ENCODE measurements at regions not wholly inside any gene's neighbourhood (a gene's known extent, or its start where the extent isn't known, plus 50 kb on each side); places are given as distances from the start of the nearest gene placed in this dataset.

GRCh38 chr4:123037804-123038203 is 115.4 kb upstream of the NUDT6 start:
- Histone ChIP-seq H3K27ac (ENCODE audit: insufficient read depth in 1 of 2, low read depth in 1 of 2, low read length in 2 of 2, poor library complexity in 1 of 2, severe bottlenecking in 2 of 2) (no peak overlapping the region), H3K4me1 (ENCODE audit: control extremely low read depth in 1 of 4, control insufficient read depth in 4 of 4, insufficient read depth in 4 of 4, low read length in 3 of 4) (peaks cover 0 to 4% (median 0%) of the 10 kb centered on the region in 4 experiments), H3K36me3 (ENCODE audit: control insufficient read depth in 4 of 4, insufficient read depth in 4 of 4, low read length in 3 of 4) (peaks cover 0 to 13% (median 4%) of the 10 kb centered on the region in 4 experiments), H3K27me3 (replicated peaks in 2 of 5; ENCODE audit: control insufficient read depth in 4 of 5, insufficient read depth in 5 of 5, low read length in 4 of 5) (no peaks in the 10 kb centered on the region), H3K9me3 (ENCODE audit: control extremely low read depth in 1 of 5, control insufficient read depth in 4 of 5, insufficient read depth in 2 of 5, low read depth in 1 of 5, low read length in 4 of 5) (peaks cover 0 to 13% (median 3%) of the 10 kb centered on the region in 5 experiments), H3K4me3 (ENCODE audit: control insufficient read depth in 1 of 7, extremely low read depth in 1 of 7, insufficient read depth in 4 of 7, low read depth in 2 of 7, low read length in 6 of 7) (no peak overlapping the region)
- ChIA-PET POLR2A (no interaction called here), CTCF (no interaction called here)
- DNase-seq: no peak
- WGBS (ENCODE audit: insufficient coverage): no CpG with 5 or more reads among the region's 1 CpG

DNA sequence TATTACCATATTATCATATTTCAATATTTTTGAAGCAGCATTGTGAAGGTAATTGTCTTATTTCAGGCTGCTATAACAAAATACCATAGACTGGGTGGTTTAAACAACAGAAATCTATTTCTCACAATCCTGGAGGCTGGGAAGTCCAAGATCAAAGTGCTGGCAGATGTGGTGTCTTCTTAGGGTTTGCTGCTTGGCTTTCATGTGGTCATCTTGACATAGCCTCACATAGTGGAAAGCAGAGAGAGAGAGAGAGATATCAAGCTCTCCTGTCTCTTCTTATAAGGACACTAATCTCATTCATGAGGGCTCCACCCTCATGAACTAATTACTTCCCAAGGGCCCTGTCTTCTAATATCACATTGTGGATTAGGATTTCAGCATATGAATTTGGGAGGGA is 119.7 kb upstream of the NUDT6 start:
- CTCF ChIA-PET: no interaction called here
- H3K4me1 ChIP-seq (ENCODE audit: control extremely low read depth in 1 of 4, control insufficient read depth in 4 of 4, insufficient read depth in 4 of 4, low read length in 3 of 4): peaks cover 0 to 4% (median 0%) of the 10 kb centered on the region in 4 experiments
- no peaks in the 10 kb centered on the region for H3K27me3 ChIP-seq (replicated peaks in 2 of 5; ENCODE audit: control insufficient read depth in 4 of 5, insufficient read depth in 5 of 5, low read length in 4 of 5)
- no peak overlapping the region for H3K4me3 ChIP-seq (ENCODE audit: control insufficient read depth in 1 of 7, extremely low read depth in 1 of 7, insufficient read depth in 4 of 7, low read depth in 2 of 7, low read length in 6 of 7)
- POLR2A ChIA-PET: no interaction called here
- no peak for DNase-seq
- peaks cover 3 to 34% (median 11%) of the 10 kb centered on the region in 5 experiments for H3K9me3 ChIP-seq (ENCODE audit: control extremely low read depth in 1 of 5, control insufficient read depth in 4 of 5, insufficient read depth in 2 of 5, low read depth in 1 of 5, low read length in 4 of 5)
- H3K27ac ChIP-seq (ENCODE audit: insufficient read depth in 1 of 2, low read depth in 1 of 2, low read length in 2 of 2, poor library complexity in 1 of 2, severe bottlenecking in 2 of 2): no peak overlapping the region
- peaks cover 0 to 23% (median 8%) of the 10 kb centered on the region in 4 experiments for H3K36me3 ChIP-seq (ENCODE audit: control insufficient read depth in 4 of 4, insufficient read depth in 4 of 4, low read length in 3 of 4)

DNA sequence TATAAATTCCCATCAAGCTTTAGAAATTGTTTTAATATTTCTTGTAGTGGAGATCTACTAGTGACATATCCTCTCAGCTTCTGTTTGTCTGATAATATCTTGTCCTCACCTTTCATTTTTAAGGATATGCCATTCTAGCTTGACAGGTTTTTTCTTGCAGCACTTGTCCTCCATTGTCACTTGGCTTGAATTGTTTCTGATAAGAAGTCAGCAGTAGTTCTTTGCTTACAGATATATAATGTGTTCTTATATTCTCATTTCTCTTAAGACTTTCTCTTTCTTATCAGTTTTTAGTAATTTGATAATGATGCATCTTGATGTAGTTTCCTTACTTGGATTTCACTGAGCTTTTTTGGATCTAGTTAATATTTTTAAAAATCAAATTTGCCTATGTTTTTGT is 120.6 kb upstream of the NUDT6 start:
- peak in 2 of 3 donors; percentile 25 to 35 for DNase-seq
- Histone ChIP-seq H3K36me3 (ENCODE audit: control insufficient read depth in 4 of 4, insufficient read depth in 4 of 4, low read length in 3 of 4) (peaks cover 0 to 27% (median 9%) of the 10 kb centered on the region in 4 experiments), H3K9me3 (ENCODE audit: control extremely low read depth in 1 of 5, control insufficient read depth in 4 of 5, insufficient read depth in 2 of 5, low read depth in 1 of 5, low read length in 4 of 5) (peaks cover 3 to 42% (median 11%) of the 10 kb centered on the region in 5 experiments), H3K4me1 (ENCODE audit: control extremely low read depth in 1 of 4, control insufficient read depth in 4 of 4, insufficient read depth in 4 of 4, low read length in 3 of 4) (peaks cover 0 to under 1% (median 0%) of the 10 kb centered on the region in 4 experiments), H3K4me3 (ENCODE audit: control insufficient read depth in 1 of 7, extremely low read depth in 1 of 7, insufficient read depth in 4 of 7, low read depth in 2 of 7, low read length in 6 of 7) (no peak overlapping the region), H3K27me3 (replicated peaks in 2 of 5; ENCODE audit: control insufficient read depth in 4 of 5, insufficient read depth in 5 of 5, low read length in 4 of 5) (no peaks in the 10 kb centered on the region), H3K27ac (ENCODE audit: insufficient read depth in 1 of 2, low read depth in 1 of 2, low read length in 2 of 2, poor library complexity in 1 of 2, severe bottlenecking in 2 of 2) (no peak overlapping the region)
- CTCF ChIA-PET: no interaction called here
- POLR2A ChIA-PET: no interaction called here

- DNase-seq: no peak
- 100% methylated on average over 1 of the region's 2 CpGs for WGBS (ENCODE audit: insufficient coverage)
- ChIA-PET POLR2A (no interaction called here), CTCF (no interaction called here)
- Histone ChIP-seq H3K36me3 (ENCODE audit: control insufficient read depth in 4 of 4, insufficient read depth in 4 of 4, low read length in 3 of 4) (peaks cover 0 to 27% (median 8%) of the 10 kb centered on the region in 4 experiments), H3K4me1 (ENCODE audit: control extremely low read depth in 1 of 4, control insufficient read depth in 4 of 4, insufficient read depth in 4 of 4, low read length in 3 of 4) (no peaks in the 10 kb centered on the region), H3K4me3 (ENCODE audit: control insufficient read depth in 1 of 7, extremely low read depth in 1 of 7, insufficient read depth in 4 of 7, low read depth in 2 of 7, low read length in 6 of 7) (no peak overlapping the region), H3K27ac (ENCODE audit: insufficient read depth in 1 of 2, low read depth in 1 of 2, low read length in 2 of 2, poor library complexity in 1 of 2, severe bottlenecking in 2 of 2) (no peak overlapping the region), H3K27me3 (replicated peaks in 2 of 5; ENCODE audit: control insufficient read depth in 4 of 5, insufficient read depth in 5 of 5, low read length in 4 of 5) (no peaks in the 10 kb centered on the region), H3K9me3 (ENCODE audit: control extremely low read depth in 1 of 5, control insufficient read depth in 4 of 5, insufficient read depth in 2 of 5, low read depth in 1 of 5, low read length in 4 of 5) (peaks cover 3 to 49% (median 11%) of the 10 kb centered on the region in 5 experiments)
These were observed 121.5 kb upstream of the NUDT6 start for GRCh38 chr4:123043793-123044425.

DNA sequence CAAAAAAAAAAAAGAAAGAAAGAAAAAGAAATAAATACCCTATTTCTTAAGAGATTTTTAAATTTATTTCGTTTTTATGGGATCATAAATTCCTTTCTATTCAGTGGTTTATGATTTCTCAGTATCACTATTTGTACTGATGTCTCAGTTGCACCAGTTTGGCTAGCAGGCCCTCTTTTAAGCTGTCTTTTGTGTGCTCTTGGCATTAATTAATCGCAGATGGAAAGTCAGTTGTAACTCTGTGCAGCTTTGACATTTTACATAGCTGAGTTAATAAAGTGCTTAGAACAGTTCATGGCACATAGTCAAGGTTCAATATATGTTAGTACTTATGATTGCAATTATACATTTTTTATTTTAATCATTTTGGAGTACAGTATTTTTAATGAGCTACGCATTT is 123.7 kb upstream of the NUDT6 start:
- CTCF ChIA-PET: no interaction called here

GRCh38 chr4:123050018-123050417 is 127.6 kb upstream of the NUDT6 start:
- 100% methylated on average over 1 of the region's 2 CpGs for WGBS (ENCODE audit: insufficient coverage)
- CTCF ChIA-PET: no interaction called here
- no peaks in the 10 kb centered on the region for H3K27me3 ChIP-seq (replicated peaks in 2 of 5; ENCODE audit: control insufficient read depth in 4 of 5, insufficient read depth in 5 of 5, low read length in 4 of 5)
- no peak overlapping the region for H3K4me3 ChIP-seq (ENCODE audit: control insufficient read depth in 1 of 7, extremely low read depth in 1 of 7, insufficient read depth in 4 of 7, low read depth in 2 of 7, low read length in 6 of 7)
- peaks cover 10 to 53% (median 20%) of the 10 kb centered on the region in 5 experiments for H3K9me3 ChIP-seq (ENCODE audit: control extremely low read depth in 1 of 5, control insufficient read depth in 4 of 5, insufficient read depth in 2 of 5, low read depth in 1 of 5, low read length in 4 of 5)
- H3K4me1 ChIP-seq (ENCODE audit: control extremely low read depth in 1 of 4, control insufficient read depth in 4 of 4, insufficient read depth in 4 of 4, low read length in 3 of 4): no peaks in the 10 kb centered on the region
- peak in 2 of 3 donors; percentile 14 to 45 for DNase-seq
- no peak overlapping the region for H3K27ac ChIP-seq (ENCODE audit: insufficient read depth in 1 of 2, low read depth in 1 of 2, low read length in 2 of 2, poor library complexity in 1 of 2, severe bottlenecking in 2 of 2)
- peaks cover 5 to 22% (median 8%) of the 10 kb centered on the region in 4 experiments for H3K36me3 ChIP-seq (ENCODE audit: control insufficient read depth in 4 of 4, insufficient read depth in 4 of 4, low read length in 3 of 4)
- POLR2A ChIA-PET: no interaction called here

More for the DNA sequence above, 123.7 kb upstream of the NUDT6 start:
- Histone ChIP-seq H3K9me3 (ENCODE audit: control extremely low read depth in 1 of 5, control insufficient read depth in 4 of 5, insufficient read depth in 2 of 5, low read depth in 1 of 5, low read length in 4 of 5) (peaks cover 9 to 58% (median 16%) of the 10 kb centered on the region in 5 experiments), H3K4me3 (ENCODE audit: control insufficient read depth in 1 of 7, extremely low read depth in 1 of 7, insufficient read depth in 4 of 7, low read depth in 2 of 7, low read length in 6 of 7) (no peak overlapping the region), H3K4me1 (ENCODE audit: control extremely low read depth in 1 of 4, control insufficient read depth in 4 of 4, insufficient read depth in 4 of 4, low read length in 3 of 4) (no peaks in the 10 kb centered on the region), H3K27me3 (replicated peaks in 2 of 5; ENCODE audit: control insufficient read depth in 4 of 5, insufficient read depth in 5 of 5, low read length in 4 of 5) (no peaks in the 10 kb centered on the region), H3K36me3 (ENCODE audit: control insufficient read depth in 4 of 4, insufficient read depth in 4 of 4, low read length in 3 of 4) (peaks cover 0 to 25% (median 5%) of the 10 kb centered on the region in 4 experiments), H3K27ac (ENCODE audit: insufficient read depth in 1 of 2, low read depth in 1 of 2, low read length in 2 of 2, poor library complexity in 1 of 2, severe bottlenecking in 2 of 2) (no peak overlapping the region)
- WGBS (ENCODE audit: insufficient coverage): 100% methylated on average over 1 of the region's 3 CpGs
- POLR2A ChIA-PET: no interaction called here
- DNase-seq: no peak

GRCh38 chr4:123052007-123052406 is 129.6 kb upstream of the NUDT6 start:
- peak in 2 of 3 donors; percentile 13 to 20 for DNase-seq
- WGBS (ENCODE audit: insufficient coverage): no CpG with 5 or more reads among the region's 3 CpGs
- peaks cover 10 to 46% (median 19%) of the 10 kb centered on the region in 5 experiments for H3K9me3 ChIP-seq (ENCODE audit: control extremely low read depth in 1 of 5, control insufficient read depth in 4 of 5, insufficient read depth in 2 of 5, low read depth in 1 of 5, low read length in 4 of 5)
- no peak overlapping the region for H3K27ac ChIP-seq (ENCODE audit: insufficient read depth in 1 of 2, low read depth in 1 of 2, low read length in 2 of 2, poor library complexity in 1 of 2, severe bottlenecking in 2 of 2)
- H3K4me3 ChIP-seq (ENCODE audit: control insufficient read depth in 1 of 7, extremely low read depth in 1 of 7, insufficient read depth in 4 of 7, low read depth in 2 of 7, low read length in 6 of 7): no peak overlapping the region
- peaks cover 4 to 17% (median 7%) of the 10 kb centered on the region in 4 experiments for H3K36me3 ChIP-seq (ENCODE audit: control insufficient read depth in 4 of 4, insufficient read depth in 4 of 4, low read length in 3 of 4)
- H3K4me1 ChIP-seq (ENCODE audit: control extremely low read depth in 1 of 4, control insufficient read depth in 4 of 4, insufficient read depth in 4 of 4, low read length in 3 of 4): no peaks in the 10 kb centered on the region
- H3K27me3 ChIP-seq (replicated peaks in 2 of 5; ENCODE audit: control insufficient read depth in 4 of 5, insufficient read depth in 5 of 5, low read length in 4 of 5): no peaks in the 10 kb centered on the region
- POLR2A ChIA-PET: no interaction called here
- CTCF ChIA-PET: no interaction called here

All from common myeloid progenitor, CD34-positive (primary cell).